ENCODE measurements at regions not wholly inside any gene's neighbourhood (a gene's known extent, or its start where the extent isn't known, plus 50 kb on each side); places are given as distances from the start of the nearest gene placed in this dataset.
"Not testable (repeated sequence)": the region's sequence is repeated elsewhere in the genome, so short reads cannot be mapped to it uniquely, and the experiment has no call there.

- H3K4me1 Mint-ChIP-seq: peaks cover 10% of the 10 kb centered on the region
- H3K4me3 Mint-ChIP-seq: no peak overlapping the region
- DNase-seq (ENCODE audit: low read depth, low spot score): no peak
- no peak overlapping the region for H3K27ac Mint-ChIP-seq (ENCODE audit: unreplicated experiment)
- H3K9me3 Mint-ChIP-seq: no peaks in the 10 kb centered on the region
- H3K27me3 Mint-ChIP-seq (ENCODE audit: low read depth): no peaks in the 10 kb centered on the region
- TF ChIP-seq CTCF (conservative IDR thresholded peaks at IDR 0.05): no peak
- H3K36me3 Mint-ChIP-seq (ENCODE audit: low read depth): no peaks in the 10 kb centered on the region
Measured at GRCh38 chr9:117936185-117937130, 232.3 kb downstream of the TLR4 start.

GRCh38 chr9:117938086-117938485, 233.9 kb downstream of the TLR4 start:
- Mint-ChIP-seq H3K27me3 (ENCODE audit: low read depth) (no peaks in the 10 kb centered on the region), H3K36me3 (ENCODE audit: low read depth) (no peaks in the 10 kb centered on the region), H3K27ac (ENCODE audit: unreplicated experiment) (no peak overlapping the region), H3K4me1 (peaks cover 10% of the 10 kb centered on the region), H3K9me3 (no peaks in the 10 kb centered on the region), H3K4me3 (no peak overlapping the region)
- TF ChIP-seq CTCF (conservative IDR thresholded peaks at IDR 0.05): no peak
- no peak for DNase-seq (ENCODE audit: low read depth, low spot score)

- H3K36me3 Mint-ChIP-seq (ENCODE audit: low read depth): no peaks in the 10 kb centered on the region
- H3K4me1 Mint-ChIP-seq: peaks cover 10% of the 10 kb centered on the region
- H3K27ac Mint-ChIP-seq (ENCODE audit: unreplicated experiment): no peak overlapping the region
- H3K9me3 Mint-ChIP-seq: no peaks in the 10 kb centered on the region
- no peaks in the 10 kb centered on the region for H3K27me3 Mint-ChIP-seq (ENCODE audit: low read depth)
- H3K4me3 Mint-ChIP-seq: no peak overlapping the region
- no peak for TF ChIP-seq CTCF (conservative IDR thresholded peaks at IDR 0.05)
- DNase-seq (ENCODE audit: low read depth, low spot score): no peak
Measured at GRCh38 chr9:117938896-117939295, 234.7 kb downstream of the TLR4 start.

- DNase-seq (ENCODE audit: low read depth, low spot score); H3K36me3 Mint-ChIP-seq (ENCODE audit: low read depth); H3K27me3 Mint-ChIP-seq (ENCODE audit: low read depth); H3K9me3 Mint-ChIP-seq; H3K27ac Mint-ChIP-seq (ENCODE audit: unreplicated experiment); H3K4me3 Mint-ChIP-seq: not testable (repeated sequence)
- peaks cover 16% of the 10 kb centered on the region for H3K4me1 Mint-ChIP-seq
Measured at GRCh38 chr9:117944750-117945149, 240.5 kb downstream of the TLR4 start.

- no peak overlapping the region for H3K4me3 Mint-ChIP-seq
- peaks cover 16% of the 10 kb centered on the region for H3K4me1 Mint-ChIP-seq
- DNase-seq (ENCODE audit: low read depth, low spot score): no peak
- H3K27ac Mint-ChIP-seq (ENCODE audit: unreplicated experiment): no peak overlapping the region
- TF ChIP-seq CTCF (conservative IDR thresholded peaks at IDR 0.05): no peak
- H3K27me3 Mint-ChIP-seq (ENCODE audit: low read depth): no peaks in the 10 kb centered on the region
- H3K9me3 Mint-ChIP-seq: no peaks in the 10 kb centered on the region
- H3K36me3 Mint-ChIP-seq (ENCODE audit: low read depth): no peaks in the 10 kb centered on the region
Measured at GRCh38 chr9:117945286-117945685, 241.1 kb downstream of the TLR4 start.

GRCh38 chr9:117951127-117951526, 246.9 kb downstream of the TLR4 start:
- no peaks in the 10 kb centered on the region for H3K36me3 Mint-ChIP-seq (ENCODE audit: low read depth)
- no peak for DNase-seq (ENCODE audit: low read depth, low spot score)
- no peaks in the 10 kb centered on the region for H3K9me3 Mint-ChIP-seq
- no peak overlapping the region for H3K4me3 Mint-ChIP-seq
- H3K27me3 Mint-ChIP-seq (ENCODE audit: low read depth): no peaks in the 10 kb centered on the region
- H3K27ac Mint-ChIP-seq (ENCODE audit: unreplicated experiment): no peak overlapping the region
- TF ChIP-seq CTCF (conservative IDR thresholded peaks at IDR 0.05): no peak
- H3K4me1 Mint-ChIP-seq: peaks cover 7% of the 10 kb centered on the region
